Peyer's patch (tissue), 4 donors: ENCODE measurements at regions not wholly inside any gene's neighbourhood (a gene's known extent, or its start where the extent isn't known, plus 50 kb on each side); places are given as distances from the start of the nearest gene placed in this dataset.

ENCODE experiments used
- DNase-seq, 3 donors: peaks; one replicate each; pipeline ENCODE4 v3.0.0-alpha.2; 2017 to 2019
- H3K27ac ChIP-seq, 4 donors: fragments of 200-600 bp; sonication (generic); one replicate each; pipeline ENCODE4 v1.5.1; 2016 to 2019
- H3K27me3 ChIP-seq, 2 donors: fragments of 200-600 bp; sonication (generic); one replicate each; pipeline ENCODE4 v1.5.1; 2019
- H3K36me3 ChIP-seq, 3 donors: fragments of 200-600 bp; sonication (generic); one replicate each; pipeline ENCODE4 v1.5.1; 2016 to 2019
- H3K4me1 ChIP-seq, 4 donors: fragments of 200-600 bp; sonication (generic); one replicate each; pipeline ENCODE4 v1.5.1; 2016 to 2019
- H3K4me3 ChIP-seq, 4 donors: fragments of 200-600 bp; sonication (generic); 1 replicate in 3 of 4; 2 replicates in 1 of 4; pipeline ENCODE4 v1.5.1; 2016 to 2019; ENCODE audit warnings: mild to moderate bottlenecking in 1 of 4
- H3K9me3 ChIP-seq, 4 donors: fragments of 200-600 bp; sonication (generic); one replicate each; pipeline ENCODE4 v1.5.1; 2016 to 2019; ENCODE audit warnings: mild to moderate bottlenecking in 1 of 4
- POLR2A ChIP-seq, 2 donors: fragments of 450-650 bp; IDR thresholded peaks; one replicate each; pipeline ENCODE4 v1.5.1; 2017; ENCODE audit warnings: antibody characterized with exemption in 2 of 2, mild to moderate bottlenecking in 2 of 2, moderate library complexity in 2 of 2
- TF ChIP-seq, protein P1 (sequence below), 6 experiments: fragments of 450-650 bp in 4 of 6; fragments of 200-600 bp in 2 of 6; sonication (generic) in 1 of 6; IDR thresholded peaks; one replicate each; pipeline ENCODE4 v1.5.1; 2017 to 2019; ENCODE audit warnings: antibody characterized with exemption in 6 of 6, mild to moderate bottlenecking in 3 of 6, moderate library complexity in 1 of 6

DNA sequence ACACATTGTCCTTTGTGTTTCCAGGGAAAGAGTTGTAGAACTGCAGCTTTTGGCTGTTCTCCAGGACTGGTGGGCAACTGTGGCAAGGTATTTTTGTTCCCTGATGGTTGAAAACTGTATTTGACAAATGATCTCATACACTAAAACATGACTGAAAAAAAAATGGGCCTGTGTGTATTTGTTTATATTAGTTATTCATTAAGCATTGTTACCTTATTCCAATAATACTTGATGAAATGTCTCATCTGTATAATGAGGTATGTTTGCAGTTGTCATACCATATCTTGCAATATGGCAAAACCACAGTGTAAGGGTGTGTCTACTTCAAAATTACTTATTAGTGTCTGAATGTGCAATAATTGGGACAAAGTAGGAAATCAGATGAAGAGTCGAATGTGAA lies 479.4 kb upstream of the NOVA1 start:
- Histone ChIP-seq H3K27ac (no peak overlapping the region), H3K4me3 (no peak overlapping the region), H3K9me3 (no peaks in the 10 kb centered on the region), H3K27me3 (no peaks in the 10 kb centered on the region), H3K4me1 (no peaks in the 10 kb centered on the region), H3K36me3 (no peaks in the 10 kb centered on the region)
- no peak for TF ChIP-seq POLR2A (IDR thresholded peaks at IDR 0.05)
- TF ChIP-seq, protein P1, sequence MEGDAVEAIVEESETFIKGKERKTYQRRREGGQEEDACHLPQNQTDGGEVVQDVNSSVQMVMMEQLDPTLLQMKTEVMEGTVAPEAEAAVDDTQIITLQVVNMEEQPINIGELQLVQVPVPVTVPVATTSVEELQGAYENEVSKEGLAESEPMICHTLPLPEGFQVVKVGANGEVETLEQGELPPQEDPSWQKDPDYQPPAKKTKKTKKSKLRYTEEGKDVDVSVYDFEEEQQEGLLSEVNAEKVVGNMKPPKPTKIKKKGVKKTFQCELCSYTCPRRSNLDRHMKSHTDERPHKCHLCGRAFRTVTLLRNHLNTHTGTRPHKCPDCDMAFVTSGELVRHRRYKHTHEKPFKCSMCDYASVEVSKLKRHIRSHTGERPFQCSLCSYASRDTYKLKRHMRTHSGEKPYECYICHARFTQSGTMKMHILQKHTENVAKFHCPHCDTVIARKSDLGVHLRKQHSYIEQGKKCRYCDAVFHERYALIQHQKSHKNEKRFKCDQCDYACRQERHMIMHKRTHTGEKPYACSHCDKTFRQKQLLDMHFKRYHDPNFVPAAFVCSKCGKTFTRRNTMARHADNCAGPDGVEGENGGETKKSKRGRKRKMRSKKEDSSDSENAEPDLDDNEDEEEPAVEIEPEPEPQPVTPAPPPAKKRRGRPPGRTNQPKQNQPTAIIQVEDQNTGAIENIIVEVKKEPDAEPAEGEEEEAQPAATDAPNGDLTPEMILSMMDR (IDR thresholded peaks at IDR 0.05), result no peak
- no peak for DNase-seq

DNA sequence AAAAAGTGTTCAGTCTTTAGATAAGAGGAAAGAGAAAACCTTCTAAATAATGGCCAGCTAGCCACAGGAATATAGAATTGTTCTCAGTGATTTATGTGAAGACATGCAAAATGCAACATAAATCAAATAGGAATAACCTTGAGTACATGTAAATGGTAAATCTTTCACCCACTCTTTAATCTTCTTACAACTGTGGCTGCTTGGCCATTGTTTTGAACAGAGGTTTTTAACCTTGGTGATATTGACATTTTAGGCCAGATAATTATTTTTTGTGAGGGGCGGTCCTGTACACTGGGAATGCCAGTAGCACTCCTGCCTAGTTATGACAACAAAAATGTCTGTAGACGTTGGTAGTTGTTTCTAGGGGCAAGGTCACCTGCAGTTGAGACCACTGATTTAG lies 479.9 kb upstream of the NOVA1 start:
- no peak for DNase-seq
- H3K4me3 ChIP-seq, result no peak overlapping the region
- H3K27me3 ChIP-seq, result no peaks in the 10 kb centered on the region
- no peak overlapping the region for H3K27ac ChIP-seq
- H3K4me1 ChIP-seq, result no peaks in the 10 kb centered on the region
- no peaks in the 10 kb centered on the region for H3K36me3 ChIP-seq
- no peaks in the 10 kb centered on the region for H3K9me3 ChIP-seq
- no peak for TF ChIP-seq POLR2A (IDR thresholded peaks at IDR 0.05)
- TF ChIP-seq, protein P1 (IDR thresholded peaks at IDR 0.05), result no peak

DNA sequence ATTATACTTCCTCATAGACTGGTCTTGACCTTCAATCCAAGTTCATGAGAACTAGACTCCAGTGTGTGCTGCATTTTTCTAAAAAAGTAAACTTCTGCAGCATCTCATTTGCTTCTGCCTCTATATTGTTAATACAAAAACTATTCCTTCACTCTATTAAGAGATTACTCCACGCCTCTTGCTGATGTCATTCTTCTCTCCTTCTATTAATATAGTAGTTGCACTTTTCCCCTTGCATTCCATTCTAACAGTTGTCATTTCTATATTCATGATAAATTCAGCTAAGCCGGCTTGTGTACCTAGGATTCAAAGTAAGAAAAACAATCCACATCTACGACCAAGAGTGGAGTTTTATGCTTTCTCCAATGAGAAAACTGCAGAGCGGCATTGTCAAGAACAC lies 480.4 kb upstream of the NOVA1 start:
- H3K9me3 ChIP-seq, result no peaks in the 10 kb centered on the region
- DNase-seq, result no peak

DNA sequence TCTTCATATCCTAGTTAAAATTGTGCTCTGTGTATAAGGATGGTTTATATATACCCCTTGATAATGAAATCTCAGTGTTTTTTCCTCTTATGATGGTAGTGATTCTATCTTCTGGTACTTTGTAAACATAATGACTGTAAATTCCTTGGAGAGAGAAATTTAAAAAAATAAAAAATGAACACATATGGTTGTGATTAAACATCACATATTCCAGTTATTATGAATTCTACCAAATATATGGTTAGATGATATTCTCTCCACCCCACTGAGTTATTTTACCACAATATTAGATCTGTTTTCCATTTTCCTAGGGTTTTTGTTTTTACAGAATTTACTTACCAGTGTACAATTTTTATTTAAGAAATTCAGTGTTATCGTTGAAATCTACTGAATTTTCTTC lies 481.9 kb upstream of the NOVA1 start:
- Histone ChIP-seq H3K27me3 (no peaks in the 10 kb centered on the region), H3K4me1 (no peaks in the 10 kb centered on the region), H3K27ac (no peak overlapping the region), H3K4me3 (no peak overlapping the region), H3K9me3 (no peaks in the 10 kb centered on the region), H3K36me3 (no peaks in the 10 kb centered on the region)
- TF ChIP-seq POLR2A (IDR thresholded peaks at IDR 0.05), result no peak
- TF ChIP-seq, protein P1 (IDR thresholded peaks at IDR 0.05), result no peak
- no peak for DNase-seq

More for the DNA sequence above, 480.4 kb upstream of the NOVA1 start:
- H3K36me3 ChIP-seq, result no peaks in the 10 kb centered on the region
- H3K27ac ChIP-seq, result no peak overlapping the region
- H3K4me3 ChIP-seq, result no peak overlapping the region
- TF ChIP-seq POLR2A (IDR thresholded peaks at IDR 0.05), result no peak
- TF ChIP-seq, protein P1 (IDR thresholded peaks at IDR 0.05), result no peak
- H3K4me1 ChIP-seq, result no peaks in the 10 kb centered on the region
- no peaks in the 10 kb centered on the region for H3K27me3 ChIP-seq

DNA sequence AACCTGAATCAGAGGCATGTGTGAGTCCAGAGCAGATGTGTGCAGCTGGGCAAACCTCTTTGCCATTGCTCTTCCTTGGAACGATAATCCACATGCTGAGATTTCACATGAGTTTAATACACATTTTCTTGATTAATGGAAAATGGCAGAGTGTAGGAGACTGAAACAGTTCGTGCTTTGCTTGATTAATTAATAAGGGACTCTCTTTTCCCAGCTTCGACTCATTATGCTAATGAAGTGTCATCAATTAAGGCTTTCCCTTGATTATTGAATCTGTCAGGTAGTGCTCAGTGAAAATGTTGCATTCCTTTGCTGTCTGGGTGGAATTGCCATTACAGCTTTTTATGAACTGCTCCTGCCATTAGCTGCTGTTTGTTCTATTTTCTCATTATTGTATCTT lies 487.7 kb upstream of the NOVA1 start:
- H3K27me3 ChIP-seq, result no peaks in the 10 kb centered on the region
- no peaks in the 10 kb centered on the region for H3K9me3 ChIP-seq
- H3K27ac ChIP-seq, result no peak overlapping the region
- H3K4me1 ChIP-seq, result no peaks in the 10 kb centered on the region
- DNase-seq, result no peak
- no peaks in the 10 kb centered on the region for H3K36me3 ChIP-seq
- TF ChIP-seq POLR2A (IDR thresholded peaks at IDR 0.05), result no peak
- TF ChIP-seq, protein P1 (IDR thresholded peaks at IDR 0.05), result no peak
- H3K4me3 ChIP-seq, result no peak overlapping the region

DNA sequence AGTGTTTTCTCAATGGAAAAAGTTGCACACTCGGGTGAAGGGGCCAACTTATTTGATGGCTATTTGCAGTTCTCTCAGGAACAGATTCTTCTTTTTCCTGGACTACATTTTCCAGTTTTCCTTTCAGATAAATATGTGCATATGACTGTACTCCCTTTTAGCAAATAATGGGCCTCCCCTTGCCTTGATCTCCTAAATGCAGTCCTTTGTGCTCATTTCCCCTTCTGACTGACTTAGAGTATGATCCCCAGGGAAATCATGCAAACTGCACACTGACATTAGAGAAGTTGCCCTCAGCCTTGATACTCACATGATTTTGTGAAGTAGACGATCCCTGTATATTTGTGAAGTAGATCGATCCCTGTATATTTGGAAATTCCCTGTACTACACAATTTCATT lies 492.9 kb upstream of the NOVA1 start:
- TF ChIP-seq, protein P1 (IDR thresholded peaks at IDR 0.05), result no peak
- no peak for TF ChIP-seq POLR2A (IDR thresholded peaks at IDR 0.05)
- Histone ChIP-seq H3K4me3 (no peak overlapping the region), H3K27me3 (no peaks in the 10 kb centered on the region), H3K4me1 (no peaks in the 10 kb centered on the region), H3K27ac (no peak overlapping the region), H3K9me3 (no peaks in the 10 kb centered on the region), H3K36me3 (no peaks in the 10 kb centered on the region)
- no peak for DNase-seq
